IMR-90 (cell line): ENCODE measurements at regions not wholly inside any gene's neighbourhood (a gene's known extent, or its start where the extent isn't known, plus 50 kb on each side); places are given as distances from the start of the nearest gene placed in this dataset.

Experiments used
- BHLHE40 ChIP-seq: fragments of 150-350 bp; IDR thresholded peaks from 2 replicates; pipeline ENCODE4 v1.6.1; 2016; ENCODE audit warnings: mild to moderate bottlenecking, low read depth, low read length
- CEBPB ChIP-seq: IDR thresholded peaks from 2 replicates; pipeline ENCODE4 v1.6.1; 2012; ENCODE audit warnings: low read depth, low read length, improper control_type of control experiment
- FOS ChIP-seq: fragments of 150-350 bp; IDR thresholded peaks from 2 replicates; pipeline ENCODE4 v1.6.1; 2016; ENCODE audit warnings: low read depth, low read length
- MAFK ChIP-seq: IDR thresholded peaks from 2 replicates; pipeline ENCODE4 v1.6.1; 2012; ENCODE audit warnings: low read depth, low read length, improper control_type of control experiment
- MAZ ChIP-seq: IDR thresholded peaks from 2 replicates; pipeline ENCODE4 v1.6.1; 2012; ENCODE audit warnings: low read depth, mild to moderate bottlenecking, low read length, improper control_type of control experiment, moderate library complexity, borderline replicate concordance
- MXI1 ChIP-seq: IDR thresholded peaks from 2 replicates; pipeline ENCODE4 v1.6.1; 2012; ENCODE audit warnings: low read depth, mild to moderate bottlenecking, low read length, moderate library complexity, borderline replicate concordance
- POLR2A ChIP-seq: IDR thresholded peaks from 2 replicates; pipeline ENCODE4 v1.6.1; 2012; ENCODE audit warnings: mild to moderate bottlenecking, low read depth, low read length
- RFX5 ChIP-seq: IDR thresholded peaks from 2 replicates; pipeline ENCODE4 v1.8.0; 2012; ENCODE audit warnings: low read depth, mild to moderate bottlenecking, low read length, moderate library complexity
- SMC3 ChIP-seq: fragments of 150-350 bp; IDR thresholded peaks from 2 replicates; pipeline ENCODE4 v1.6.1; 2016; ENCODE audit warnings: low read depth, mild to moderate bottlenecking, antibody characterized with exemption, low read length, moderate library complexity
- TF ChIP-seq, protein P1 (sequence below): conservative IDR thresholded peaks from 2 replicates; pipeline ENCODE4 v1.5.1; 2012; ENCODE audit warnings: mild to moderate bottlenecking, low read depth, low read length, improper control_type of control experiment

DNA sequence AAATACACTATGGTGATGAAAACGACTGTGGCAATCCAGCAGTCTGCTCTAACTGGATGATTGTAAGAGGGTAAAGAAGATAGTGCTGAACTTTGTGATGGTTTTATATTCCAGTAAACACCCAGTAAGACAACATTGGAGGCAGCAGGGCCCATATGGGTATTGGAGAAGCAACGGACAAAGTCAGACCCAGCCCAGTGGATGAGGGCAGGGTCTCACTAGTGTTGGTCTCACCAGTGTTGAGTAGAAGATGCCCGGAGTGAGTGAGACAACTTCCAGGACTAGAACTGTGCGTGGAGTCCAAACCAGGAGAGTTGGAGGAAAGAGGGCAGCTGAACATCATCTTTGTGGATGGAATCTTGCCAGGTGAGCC, 71.9 kb upstream of the CELF4 start:
- TF ChIP-seq RFX5 (no peak), BHLHE40 (no peak), FOS (no peak), POLR2A (no peak), CEBPB (no peak), SMC3 (no peak), MAZ (no peak), MAFK (no peak), MXI1 (no peak)
- TF ChIP-seq, protein P1, sequence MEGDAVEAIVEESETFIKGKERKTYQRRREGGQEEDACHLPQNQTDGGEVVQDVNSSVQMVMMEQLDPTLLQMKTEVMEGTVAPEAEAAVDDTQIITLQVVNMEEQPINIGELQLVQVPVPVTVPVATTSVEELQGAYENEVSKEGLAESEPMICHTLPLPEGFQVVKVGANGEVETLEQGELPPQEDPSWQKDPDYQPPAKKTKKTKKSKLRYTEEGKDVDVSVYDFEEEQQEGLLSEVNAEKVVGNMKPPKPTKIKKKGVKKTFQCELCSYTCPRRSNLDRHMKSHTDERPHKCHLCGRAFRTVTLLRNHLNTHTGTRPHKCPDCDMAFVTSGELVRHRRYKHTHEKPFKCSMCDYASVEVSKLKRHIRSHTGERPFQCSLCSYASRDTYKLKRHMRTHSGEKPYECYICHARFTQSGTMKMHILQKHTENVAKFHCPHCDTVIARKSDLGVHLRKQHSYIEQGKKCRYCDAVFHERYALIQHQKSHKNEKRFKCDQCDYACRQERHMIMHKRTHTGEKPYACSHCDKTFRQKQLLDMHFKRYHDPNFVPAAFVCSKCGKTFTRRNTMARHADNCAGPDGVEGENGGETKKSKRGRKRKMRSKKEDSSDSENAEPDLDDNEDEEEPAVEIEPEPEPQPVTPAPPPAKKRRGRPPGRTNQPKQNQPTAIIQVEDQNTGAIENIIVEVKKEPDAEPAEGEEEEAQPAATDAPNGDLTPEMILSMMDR: no peak
